HepG2 (cell line): ENCODE measurements at regions not wholly inside any gene's neighbourhood (a gene's known extent, or its start where the extent isn't known, plus 50 kb on each side); places are given as distances from the start of the nearest gene placed in this dataset.

Experiments
- ATAC-seq: fragments of 200-7000 bp; cut with Tn5 transposase; 3 replicates; pipeline ENCODE4 v1.9.1; 2020; ENCODE audit warnings: mild to moderate bottlenecking, moderate library complexity
- BruUV-seq: library from RNA; stranded (reverse); fragments of 400-500 nt; replicated peaks from 2 replicates; lab custom pipeline; 2021; lab: Mats Ljungman, UMichigan
- CTCF ChIA-PET: fragments of 300-600 bp; formaldehyde crosslinking; extraction: SDS; loops from one replicate; lab custom pipeline; 2021; ENCODE audit warnings: low total read pairs, inconsistent platforms, low intra/inter-chr PET ratio; lab: Yijun Ruan, JAX
- POLR2A ChIA-PET: fragments of 350-600 bp; sonication (Branson Sonifier 250); formaldehyde crosslinking; loops from one replicate; lab custom pipeline; 2020; ENCODE audit warnings: antibody characterized with exemption, inconsistent platforms; lab: Yijun Ruan, JAX
- DNase-seq: peaks from one replicate; pipeline ENCODE4 v3.0.0-alpha.2; 2015; ENCODE audit warnings: low spot score
- FAIRE-seq: peaks from 3 replicates; lab custom pipeline; 2011; peaks lifted over from hg19 to GRCh38; lab: Jason Lieb, UNC
- H2AFZ ChIP-seq: one replicate; pipeline ENCODE4 v1.6.1; 2011; ENCODE audit warnings: low read length, inconsistent platforms
- H3K27ac ChIP-seq: fragments of 300-600 bp; 3 replicates; pipeline ENCODE4 v1.8.0; 2011; ENCODE audit warnings: mixed run types, mild to moderate bottlenecking, mixed read lengths, low read length, inconsistent platforms; ENCODE audit not compliant: insufficient read depth; ENCODE audit errors: extremely low read length
- H3K27me3 ChIP-seq, 2 experiments: fragments of 200-600 bp in 1 of 2; 2 replicates in 1 of 2; 3 replicates in 1 of 2; pipeline versions ENCODE4 v1.6.0 to v1.8.0; 2011; ENCODE audit warnings: low read length in 2 of 2, mild to moderate bottlenecking in 2 of 2, moderate library complexity in 2 of 2, inconsistent platforms in 1 of 2; ENCODE audit not compliant: insufficient read depth in 2 of 2, control insufficient read depth in 1 of 2
- H3K36me3 ChIP-seq, 2 experiments: fragments of 200-600 bp in 1 of 2; replicated peaks in 1 of 2; 2 replicates in 1 of 2; 3 replicates in 1 of 2; pipeline versions ENCODE4 v1.5.1 to v1.8.0; 2011; ENCODE audit warnings: low read length in 2 of 2, inconsistent platforms in 1 of 2; ENCODE audit not compliant: insufficient read depth in 2 of 2, control insufficient read depth in 1 of 2
- H3K4me1 ChIP-seq: 2 replicates; pipeline ENCODE4 v1.5.1; 2012; ENCODE audit warnings: low read length, inconsistent platforms; ENCODE audit not compliant: insufficient read depth
- H3K4me2 ChIP-seq: 2 replicates; pipeline ENCODE4 v1.6.0; 2011; ENCODE audit warnings: low read depth, low read length, inconsistent platforms
- H3K4me3 ChIP-seq, 3 experiments: fragments of 200-600 bp in 1 of 3; sonication (generic), shearing (Covaris generic) in 1 of 3; replicated peaks in 1 of 3; 2 replicates each; pipeline ENCODE4 v1.5.1; 2011 to 2016; ENCODE audit warnings: low read length in 3 of 3, inconsistent platforms in 2 of 3, low read depth in 2 of 3, mild to moderate bottlenecking in 2 of 3, control low read depth in 1 of 3, mixed read lengths in 1 of 3; ENCODE audit not compliant: insufficient read depth in 1 of 3
- H3K79me2 ChIP-seq: one replicate; pipeline ENCODE4 v1.6.1; 2011; ENCODE audit warnings: low read length, inconsistent platforms; ENCODE audit not compliant: insufficient read depth
- H3K9ac ChIP-seq: 2 replicates; pipeline ENCODE4 v1.6.0; 2011; ENCODE audit warnings: mild to moderate bottlenecking, low read depth, low read length, inconsistent platforms; ENCODE audit not compliant: insufficient read depth
- H3K9me3 ChIP-seq: 2 replicates; pipeline ENCODE4 v1.5.1; 2012; ENCODE audit warnings: mild to moderate bottlenecking, low read length
- H4K20me1 ChIP-seq: 2 replicates; pipeline ENCODE4 v1.6.0; 2011; ENCODE audit warnings: inconsistent platforms, mild to moderate bottlenecking, low read length, moderate library complexity; ENCODE audit not compliant: insufficient read depth
- CBFB ChIP-seq: sonication (generic); formaldehyde crosslinking; IDR thresholded peaks from 2 replicates; pipeline ENCODE4 v1.4.0; 2020; ENCODE audit warnings: missing genetic modification reagents
- CENPX ChIP-seq: sonication (generic); formaldehyde crosslinking; IDR thresholded peaks from 2 replicates; pipeline ENCODE4 v1.9.0; 2021; ENCODE audit warnings: mild to moderate bottlenecking, missing genetic modification reagents, moderate library complexity
- GLI4 ChIP-seq: sonication (generic); formaldehyde crosslinking; IDR thresholded peaks from 2 replicates; pipeline ENCODE4 v1.5.1; 2020; ENCODE audit warnings: missing genetic modification reagents, mild to moderate bottlenecking, moderate library complexity, borderline replicate concordance
- GZF1 ChIP-seq: sonication (generic); formaldehyde crosslinking; IDR thresholded peaks from 2 replicates; pipeline ENCODE4 v1.5.1; 2020; ENCODE audit warnings: mild to moderate bottlenecking, missing genetic modification reagents
- HNRNPUL1 ChIP-seq: fragments of 200-400 bp; formaldehyde crosslinking; IDR thresholded peaks from 2 replicates; pipeline ENCODE4 v1.6.1; 2017; ENCODE audit warnings: low read depth, mild to moderate bottlenecking, low read length, moderate library complexity
- KLF11 ChIP-seq: IDR thresholded peaks from 2 replicates; pipeline ENCODE4 v1.6.1; 2016; ENCODE audit warnings: missing compliant biosample characterization
- NAIF1 ChIP-seq: sonication (generic); formaldehyde crosslinking; IDR thresholded peaks from 2 replicates; pipeline ENCODE4 v1.5.0; 2020; ENCODE audit warnings: mild to moderate bottlenecking, missing genetic modification reagents, borderline replicate concordance
- RARG ChIP-seq: sonication (generic); formaldehyde crosslinking; IDR thresholded peaks from 2 replicates; pipeline ENCODE4 v1.4.0; 2020; ENCODE audit warnings: low read depth, mild to moderate bottlenecking, missing genetic modification reagents
- RBAK ChIP-seq: sonication (generic); formaldehyde crosslinking; IDR thresholded peaks from 2 replicates; pipeline ENCODE4 v1.5.1; 2020; ENCODE audit warnings: mild to moderate bottlenecking, missing genetic modification reagents
- TBP ChIP-seq: sonication (generic); formaldehyde crosslinking; IDR thresholded peaks from 2 replicates; pipeline ENCODE4 v1.5.0; 2020; ENCODE audit warnings: missing genetic modification reagents
- ZBTB38 ChIP-seq: sonication (generic); formaldehyde crosslinking; IDR thresholded peaks from 2 replicates; pipeline ENCODE4 v1.5.1; 2020; ENCODE audit warnings: mild to moderate bottlenecking, missing genetic modification reagents
- ZFAT ChIP-seq: sonication (generic); formaldehyde crosslinking; conservative IDR thresholded peaks from 2 replicates; pipeline ENCODE4 v1.8.1; 2023; ENCODE audit warnings: missing genetic modification reagents, inconsistent platforms
- ZFP36L1 ChIP-seq: sonication (generic); formaldehyde crosslinking; IDR thresholded peaks from 2 replicates; pipeline ENCODE4 v1.8.0; 2022; ENCODE audit warnings: mild to moderate bottlenecking, missing genetic modification reagents, moderate library complexity
- ZKSCAN8 ChIP-seq: IDR thresholded peaks from 2 replicates; pipeline ENCODE4 v1.6.1; 2016; ENCODE audit warnings: borderline replicate concordance, missing genetic modification reagents, missing compliant biosample characterization
- ZNF124 ChIP-seq: sonication (generic); formaldehyde crosslinking; IDR thresholded peaks from 2 replicates; pipeline ENCODE4 v1.4.0; 2020; ENCODE audit warnings: missing genetic modification reagents
- ZNF367 ChIP-seq: sonication (generic); formaldehyde crosslinking; IDR thresholded peaks from 2 replicates; pipeline ENCODE4 v1.4.0; 2020; ENCODE audit warnings: missing genetic modification reagents, borderline replicate concordance
- ZNF567 ChIP-seq: sonication (generic); formaldehyde crosslinking; IDR thresholded peaks from 2 replicates; pipeline ENCODE4 v1.8.1; 2023; ENCODE audit warnings: mild to moderate bottlenecking, missing genetic modification reagents, borderline replicate concordance
- ZNF703 ChIP-seq: sonication (generic); formaldehyde crosslinking; IDR thresholded peaks from 2 replicates; pipeline ENCODE4 v1.5.1; 2020; ENCODE audit warnings: missing genetic modification reagents, mild to moderate bottlenecking, moderate library complexity, borderline replicate concordance
- ZNF772 ChIP-seq: sonication (generic); formaldehyde crosslinking; IDR thresholded peaks from 2 replicates; pipeline ENCODE4 v1.5.0; 2020; ENCODE audit warnings: mild to moderate bottlenecking, missing genetic modification reagents
- ZSCAN20 ChIP-seq: sonication (generic); formaldehyde crosslinking; IDR thresholded peaks from 2 replicates; pipeline ENCODE4 v1.4.0; 2020; ENCODE audit warnings: missing genetic modification reagents, mild to moderate bottlenecking, borderline replicate concordance
- WGBS: methylation state at CpG from one replicate; pipeline ENCODE4 v1.1.6; 2017; ENCODE audit warnings: low lambda C conversion rate; 5-methylcytosine and 5-hydroxymethylcytosine counted together
- in situ Hi-C: cut with HindIII; loops from 2 replicates; pipeline ENCODE4 v1.10.0; 2017; ENCODE audit warnings: low pct_unique_long_range_greater_than_20kb; ENCODE audit not compliant: extremely low pct_ligation_motif_present
- intact Hi-C: fragments of 100-400 bp; cut with micrococcal nuclease; formaldehyde crosslinking; loops from one replicate; pipeline ENCODE4 v1.10.0; 2022; ENCODE audit not compliant: unreplicated experiment
- TF ChIP-seq, protein P1 (sequence below): sonication (generic); formaldehyde crosslinking; conservative IDR thresholded peaks from 2 replicates; pipeline ENCODE4 v1.8.0; 2022; ENCODE audit warnings: missing genetic modification reagents

DNA sequence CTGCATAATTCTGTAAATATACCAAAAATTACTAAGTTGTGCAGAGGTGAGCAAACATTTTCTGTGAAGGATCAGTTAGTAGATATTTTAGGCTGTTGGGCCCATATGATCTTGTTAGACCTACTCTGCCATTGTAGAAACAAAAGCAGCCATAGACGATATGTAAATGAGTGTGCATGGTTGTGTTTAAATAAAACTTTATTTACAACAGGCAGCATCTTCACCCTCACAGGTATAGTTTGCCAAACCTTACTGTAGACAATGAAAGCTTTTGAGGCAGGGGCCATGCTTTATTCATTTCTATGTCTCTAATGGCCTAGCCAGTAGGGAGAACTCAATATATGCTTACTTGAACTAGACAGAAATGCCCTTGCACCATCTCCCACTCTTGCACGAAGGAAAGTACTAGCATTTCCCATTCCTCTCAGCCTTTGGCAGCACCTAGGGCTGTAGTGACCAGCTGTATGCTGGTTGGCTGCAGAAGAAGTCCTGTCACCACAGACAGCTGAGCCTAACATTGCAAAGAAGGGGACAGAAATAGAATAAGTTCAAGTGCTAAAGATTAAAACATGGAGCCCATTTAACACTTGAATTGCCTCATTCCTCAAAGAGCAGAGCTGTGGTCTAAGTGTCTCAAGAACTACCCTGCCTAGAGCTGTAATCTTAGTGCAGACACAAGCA, 305.1 kb upstream of the MGAT5 start:
- TF ChIP-seq KLF11 = no peak
- no peak for TF ChIP-seq ZKSCAN8 (CRISPR knock-in tag)
- no peak for TF ChIP-seq GLI4 (CRISPR knock-in tag)
- TF ChIP-seq ZFAT = no peak
- no peak for TF ChIP-seq CBFB (CRISPR knock-in tag)
- TF ChIP-seq ZBTB38 = no peak
- TF ChIP-seq GZF1 (CRISPR knock-in tag) = no peak
- no peak for TF ChIP-seq ZFP36L1 (CRISPR knock-in tag)
- TF ChIP-seq ZSCAN20 = no peak
- TF ChIP-seq ZNF367 (CRISPR knock-in tag) = no peak
- TF ChIP-seq, all 625 proteins: peak for 0
- H4K20me1 ChIP-seq = no peaks in the 10 kb centered on the region
- H3K4me1 ChIP-seq = no peaks in the 10 kb centered on the region
- H3K9me3 ChIP-seq = no peaks in the 10 kb centered on the region
- H3K9ac ChIP-seq = no peak overlapping the region
- H3K27ac ChIP-seq = no peak overlapping the region
- 30% methylated on average over 2 of the region's 2 CpGs for WGBS
- no peak overlapping the region for H3K4me2 ChIP-seq
- BruUV-seq = no TSS peak
- no peak overlapping the region for H3K4me3 ChIP-seq
- POLR2A ChIA-PET = no interaction called here
- 0 out of 5 replicates have a peak, but pooled peaks cover 0 to 2% of the 10 kb centered on the region in 2 experiments for H3K27me3 ChIP-seq
- no peaks in the 10 kb centered on the region for H3K36me3 ChIP-seq
- intact Hi-C loops = no loop called here
- H3K79me2 ChIP-seq = no peaks in the 10 kb centered on the region
- CTCF ChIA-PET = no interaction called here
- no peak for ATAC-seq
- H2AFZ ChIP-seq = no peak overlapping the region
- in situ Hi-C loops = no loop called here
- FAIRE-seq = no peak
- no peak for DNase-seq

DNA sequence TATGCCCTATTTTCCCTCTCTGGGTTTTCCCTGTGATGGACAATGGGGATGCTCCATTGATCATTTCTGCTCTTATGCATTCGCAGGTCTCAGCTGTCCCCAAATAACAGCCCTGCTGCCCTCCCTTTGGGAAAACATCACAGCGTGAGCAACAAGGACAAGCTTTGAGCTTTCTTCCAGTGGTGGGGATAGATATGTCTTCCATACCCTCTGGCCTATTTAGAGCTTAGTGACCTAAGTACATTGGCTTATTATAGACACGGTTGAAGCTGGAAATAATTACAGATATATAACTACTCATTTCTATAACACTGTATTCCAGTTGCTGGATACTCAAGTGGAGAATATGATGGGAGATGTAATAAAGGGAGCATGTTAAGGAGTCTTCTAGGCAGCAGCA, 304.3 kb upstream of the MGAT5 start:
- no peak overlapping the region for H3K4me2 ChIP-seq
- BruUV-seq = no TSS peak
- TF ChIP-seq ZNF772 (CRISPR knock-in tag) = no peak
- no peak for TF ChIP-seq NAIF1 (CRISPR knock-in tag)
- no peak for TF ChIP-seq RARG (CRISPR knock-in tag)
- no peak for TF ChIP-seq ZNF567 (CRISPR knock-in tag)
- no peak for TF ChIP-seq RBAK (CRISPR knock-in tag)
- no peak for TF ChIP-seq ZNF703
- no peak for TF ChIP-seq ZNF124 (CRISPR knock-in tag)
- TF ChIP-seq TBP = no peak
- TF ChIP-seq, protein P1, sequence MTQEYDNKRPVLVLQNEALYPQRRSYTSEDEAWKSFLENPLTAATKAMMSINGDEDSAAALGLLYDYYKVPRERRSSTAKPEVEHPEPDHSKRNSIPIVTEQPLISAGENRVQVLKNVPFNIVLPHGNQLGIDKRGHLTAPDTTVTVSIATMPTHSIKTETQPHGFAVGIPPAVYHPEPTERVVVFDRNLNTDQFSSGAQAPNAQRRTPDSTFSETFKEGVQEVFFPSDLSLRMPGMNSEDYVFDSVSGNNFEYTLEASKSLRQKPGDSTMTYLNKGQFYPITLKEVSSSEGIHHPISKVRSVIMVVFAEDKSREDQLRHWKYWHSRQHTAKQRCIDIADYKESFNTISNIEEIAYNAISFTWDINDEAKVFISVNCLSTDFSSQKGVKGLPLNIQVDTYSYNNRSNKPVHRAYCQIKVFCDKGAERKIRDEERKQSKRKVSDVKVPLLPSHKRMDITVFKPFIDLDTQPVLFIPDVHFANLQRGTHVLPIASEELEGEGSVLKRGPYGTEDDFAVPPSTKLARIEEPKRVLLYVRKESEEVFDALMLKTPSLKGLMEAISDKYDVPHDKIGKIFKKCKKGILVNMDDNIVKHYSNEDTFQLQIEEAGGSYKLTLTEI (CRISPR knock-in tag) = no peak
- no peak for TF ChIP-seq CENPX (CRISPR knock-in tag)
- no peak for TF ChIP-seq HNRNPUL1

More for the DNA sequence above, 304.3 kb upstream of the MGAT5 start:
- ChIA-PET POLR2A (no interaction called here), CTCF (no interaction called here)
- DNase-seq (no peak), FAIRE-seq (no peak), ATAC-seq (no peak)
- Histone ChIP-seq H3K4me3 (no peak overlapping the region), H3K9ac (no peak overlapping the region), H4K20me1 (no peaks in the 10 kb centered on the region), H3K36me3 (no peaks in the 10 kb centered on the region), H3K79me2 (no peaks in the 10 kb centered on the region), H3K9me3 (no peaks in the 10 kb centered on the region), H3K27ac (no peak overlapping the region), H2AFZ (no peak overlapping the region), H3K27me3 (no peaks in the 10 kb centered on the region), H3K4me1 (no peaks in the 10 kb centered on the region)
- intact Hi-C loops = no loop called here
- WGBS = 2% methylated on average over 3 of the region's 3 CpGs
- in situ Hi-C loops = no loop called here
